Spleen (tissue), 11 donors: ENCODE measurements at regions not wholly inside any gene's neighbourhood (a gene's known extent, or its start where the extent isn't known, plus 50 kb on each side); places are given as distances from the start of the nearest gene placed in this dataset.

ENCODE experiments used
- DNase-seq: peaks from one replicate; pipeline ENCODE4 v3.0.0-alpha.2; 2020
- H3K27ac ChIP-seq, 8 donors: fragments of 200-600 bp; sonication (generic) in 7 of 8; 1 replicate in 4 of 8; 2 replicates in 4 of 8; pipeline versions ENCODE4 v1.5.0 to v1.8.0; 2016 to 2021; ENCODE audit warnings: inconsistent platforms in 4 of 8, mild to moderate bottlenecking in 4 of 8, moderate library complexity in 1 of 8
- H3K27me3 ChIP-seq, 7 donors: fragments of 200-600 bp; sonication (generic) in 6 of 7; replicated peaks in 1 of 7; 1 replicate in 4 of 7; 2 replicates in 3 of 7; pipeline versions ENCODE4 v1.5.0 to v1.8.0; 2016 to 2021; ENCODE audit warnings: inconsistent platforms in 3 of 7, mild to moderate bottlenecking in 1 of 7
- H3K36me3 ChIP-seq, 6 donors: fragments of 200-600 bp; sonication (generic) in 5 of 6; 1 replicate in 4 of 6; 2 replicates in 2 of 6; pipeline versions ENCODE4 v1.5.0 to v1.8.0; 2016 to 2021; ENCODE audit warnings: inconsistent platforms in 2 of 6
- H3K4me1 ChIP-seq, 6 donors: fragments of 200-600 bp; sonication (generic) in 5 of 6; 1 replicate in 3 of 6; 2 replicates in 3 of 6; pipeline versions ENCODE4 v1.5.0 to v1.8.0; 2016 to 2021; ENCODE audit warnings: inconsistent platforms in 3 of 6
- H3K4me3 ChIP-seq, 8 donors: fragments of 200-600 bp; sonication (generic) in 7 of 8; 1 replicate in 4 of 8; 2 replicates in 4 of 8; pipeline versions ENCODE4 v1.5.0 to v1.8.0; 2016 to 2021; ENCODE audit warnings: inconsistent platforms in 4 of 8, mild to moderate bottlenecking in 4 of 8, moderate library complexity in 2 of 8
- H3K9me3 ChIP-seq, 8 donors: fragments of 200-600 bp; sonication (generic) in 7 of 8; 1 replicate in 4 of 8; 2 replicates in 4 of 8; pipeline versions ENCODE4 v1.5.0 to v1.8.0; 2016 to 2021; ENCODE audit warnings: inconsistent platforms in 4 of 8
- CTCF ChIP-seq, 11 experiments: fragments of 200-600 bp in 7 of 11; fragments of 450-650 bp in 4 of 11; sonication (generic) in 4 of 11; IDR thresholded peaks in 8 of 11; conservative IDR thresholded peaks in 3 of 11; 1 replicate in 7 of 11; 2 replicates in 4 of 11; pipeline versions ENCODE4 v1.4.0 to v1.8.0; 2016 to 2021; ENCODE audit warnings: antibody characterized with exemption in 11 of 11, inconsistent platforms in 4 of 11, mild to moderate bottlenecking in 1 of 11
- POLR2A ChIP-seq, 3 donors: fragments of 450-650 bp; IDR thresholded peaks; one replicate each; pipeline ENCODE4 v1.5.1; 2017; ENCODE audit warnings: antibody characterized with exemption in 3 of 3, mild to moderate bottlenecking in 1 of 3
- POLR2AphosphoS5 ChIP-seq, 3 donors: sonication (generic); formaldehyde crosslinking; IDR thresholded peaks; one replicate each; pipeline ENCODE4 v1.5.1; 2017; ENCODE audit warnings: antibody characterized with exemption in 3 of 3
- WGBS, 5 donors: extraction: QIAGEN DNeasy Blood & Tissue Kit in 3 of 5; methylation state at CpG; one replicate each; pipeline versions ENCODE4 v1.1.5 to v1.1.7; 2013 to 2018; 5-methylcytosine and 5-hydroxymethylcytosine counted together
- intact Hi-C: fragments of 100-400 bp; cut with DNase I; formaldehyde crosslinking; loops from one replicate; pipeline ENCODE4 v1.15.0; 2023; ENCODE audit warnings: low total_unique reads
- donor health status: healthy with polysubstance abuse.
- donor health status: DM: no; HTN: no; CAD: no; lungs with moderate emphysema.
- donor health status: DM: no; HTN: no; CAD: no.
- donor health status: Bipolar disorder and iron deficiency.
- donor health status: healthy.
- donor health status: DM: no; HTN: no; CAD: no.
- donor health status: DM: yes; HTN: yes; CAD: no.

- no peaks in the 10 kb centered on the region for H3K27me3 ChIP-seq
- TF ChIP-seq POLR2AphosphoS5 (IDR thresholded peaks at IDR 0.05) (no peak), POLR2A (IDR thresholded peaks at IDR 0.05) (no peak), CTCF (IDR thresholded peaks at IDR 0.05 in 8 of 11, conservative IDR thresholded peaks at IDR 0.05 in 3 of 11) (no peak)
- H3K9me3 ChIP-seq = no peaks in the 10 kb centered on the region
- H3K27ac ChIP-seq = no peak overlapping the region
- no peaks in the 10 kb centered on the region for H3K4me1 ChIP-seq
- intact Hi-C loops = no loop called here
- WGBS, 5 donors = 50 to 64% (median 53%) methylated on average over 1 of the region's 1 CpG
- no peak for DNase-seq
- no peak overlapping the region for H3K4me3 ChIP-seq
- no peaks in the 10 kb centered on the region for H3K36me3 ChIP-seq
These were observed 942.0 kb downstream of the SQOR start for GRCh38 chr15:46576646-46577395.

GRCh38 chr15:46577767-46578166 is 942.9 kb downstream of the SQOR start:
- no peak for DNase-seq
- Histone ChIP-seq H3K4me3 (no peak overlapping the region), H3K36me3 (no peaks in the 10 kb centered on the region), H3K9me3 (no peaks in the 10 kb centered on the region), H3K27me3 (no peaks in the 10 kb centered on the region), H3K4me1 (no peaks in the 10 kb centered on the region), H3K27ac (no peak overlapping the region)
- TF ChIP-seq POLR2AphosphoS5 (IDR thresholded peaks at IDR 0.05) (no peak), CTCF (IDR thresholded peaks at IDR 0.05 in 8 of 11, conservative IDR thresholded peaks at IDR 0.05 in 3 of 11) (no peak), POLR2A (IDR thresholded peaks at IDR 0.05) (no peak)
- 36 to 71% (median 58%) methylated on average over 2 of the region's 2 CpGs for WGBS, 5 donors
- intact Hi-C loops = no loop called here

GRCh38 chr15:46580487-46580886 is 945.7 kb downstream of the SQOR start:
- Histone ChIP-seq H3K9me3 (peaks cover 0 to 4% (median 0%) of the 10 kb centered on the region in 8 donors), H3K27me3 (no peaks in the 10 kb centered on the region), H3K27ac (no peak overlapping the region), H3K4me3 (no peak overlapping the region), H3K36me3 (no peaks in the 10 kb centered on the region), H3K4me1 (no peaks in the 10 kb centered on the region)
- TF ChIP-seq POLR2A (IDR thresholded peaks at IDR 0.05) (no peak), CTCF (IDR thresholded peaks at IDR 0.05 in 8 of 11, conservative IDR thresholded peaks at IDR 0.05 in 3 of 11) (no peak), POLR2AphosphoS5 (IDR thresholded peaks at IDR 0.05) (no peak)
- WGBS, 5 donors = 45 to 88% (median 69%) methylated on average over 2 of the region's 2 CpGs
- intact Hi-C loops = no loop called here
- no peak for DNase-seq

- H3K27me3 ChIP-seq = no peaks in the 10 kb centered on the region
- TF ChIP-seq CTCF (IDR thresholded peaks at IDR 0.05 in 8 of 11, conservative IDR thresholded peaks at IDR 0.05 in 3 of 11) (no peak), POLR2A (IDR thresholded peaks at IDR 0.05) (no peak), POLR2AphosphoS5 (IDR thresholded peaks at IDR 0.05) (no peak)
- no peak for DNase-seq
- H3K4me1 ChIP-seq = no peaks in the 10 kb centered on the region
- H3K36me3 ChIP-seq = no peaks in the 10 kb centered on the region
- no peak overlapping the region for H3K4me3 ChIP-seq
- H3K9me3 ChIP-seq = peaks cover 0 to 4% (median 0%) of the 10 kb centered on the region in 8 donors
- WGBS, 5 donors = 38 to 90% (median 74%) methylated on average over 2 of the region's 2 CpGs
- no peak overlapping the region for H3K27ac ChIP-seq
- intact Hi-C loops = no loop called here
These were observed 946.1 kb downstream of the SQOR start for GRCh38 chr15:46580924-46581323.
